ENCODE measurements at regions not wholly inside any gene's neighbourhood (a gene's known extent, or its start where the extent isn't known, plus 50 kb on each side); places are given as distances from the start of the nearest gene placed in this dataset.

- DNase-seq (ENCODE audit: extremely low spot score, insufficient read length, low read depth) = no peak
- no peak for FAIRE-seq
These were observed 267.9 kb upstream of the SESN3 start for GRCh38 chr11:95498722-95499425.

GRCh38 chr11:95496901-95497300 is 265.9 kb upstream of the SESN3 start:
- FAIRE-seq (no peak), DNase-seq (ENCODE audit: extremely low spot score, insufficient read length, low read depth) (no peak)

- no peak for FAIRE-seq
These were observed 264.7 kb upstream of the SESN3 start for GRCh38 chr11:95495706-95496105.

GRCh38 chr11:95494856-95495255 is 263.9 kb upstream of the SESN3 start:
- DNase-seq (ENCODE audit: extremely low spot score, insufficient read length, low read depth) = no peak
- no peak for FAIRE-seq

More at GRCh38 chr11:95495706-95496105, 264.7 kb upstream of the SESN3 start:
- DNase-seq (ENCODE audit: extremely low spot score, insufficient read length, low read depth) = no peak

GRCh38 chr11:95494167-95494566 is 263.2 kb upstream of the SESN3 start:
- DNase-seq (ENCODE audit: extremely low spot score, insufficient read length, low read depth) (no peak), FAIRE-seq (no peak)

GRCh38 chr11:95490625-95491024 is 259.6 kb upstream of the SESN3 start:
- no peak for FAIRE-seq
- no peak for DNase-seq (ENCODE audit: extremely low spot score, insufficient read length, low read depth)

- FAIRE-seq = no peak
- no peak for DNase-seq (ENCODE audit: extremely low spot score, insufficient read length, low read depth)
These were observed 256.9 kb upstream of the SESN3 start for GRCh38 chr11:95487938-95488337.

GRCh38 chr11:95487391-95487790 is 256.4 kb upstream of the SESN3 start:
- FAIRE-seq (peak; percentile 98), DNase-seq (ENCODE audit: extremely low spot score, insufficient read length, low read depth) (peak; percentile 45)

- DNase-seq (ENCODE audit: extremely low spot score, insufficient read length, low read depth) (no peak), FAIRE-seq (no peak)
These were observed 256.0 kb upstream of the SESN3 start for GRCh38 chr11:95486979-95487378.

GRCh38 chr11:95486466-95486865 is 255.5 kb upstream of the SESN3 start:
- DNase-seq (ENCODE audit: extremely low spot score, insufficient read length, low read depth) = no peak
- FAIRE-seq = no peak

GRCh38 chr11:95485115-95485900 is 254.3 kb upstream of the SESN3 start:
- FAIRE-seq (no peak), DNase-seq (ENCODE audit: extremely low spot score, insufficient read length, low read depth) (no peak)

- no peak for FAIRE-seq
- DNase-seq (ENCODE audit: extremely low spot score, insufficient read length, low read depth) = no peak
These were observed 252.3 kb upstream of the SESN3 start for GRCh38 chr11:95483339-95483738.

- FAIRE-seq (no peak), DNase-seq (ENCODE audit: extremely low spot score, insufficient read length, low read depth) (no peak)
These were observed 247.0 kb upstream of the SESN3 start for GRCh38 chr11:95478003-95478402.

GRCh38 chr11:95469258-95469657 is 238.3 kb upstream of the SESN3 start:
- no peak for DNase-seq (ENCODE audit: extremely low spot score, insufficient read length, low read depth)
- no peak for FAIRE-seq

GRCh38 chr11:95466416-95466815 is 235.4 kb upstream of the SESN3 start:
- FAIRE-seq = no peak
- no peak for DNase-seq (ENCODE audit: extremely low spot score, insufficient read length, low read depth)

- DNase-seq (ENCODE audit: extremely low spot score, insufficient read length, low read depth) (no peak), FAIRE-seq (no peak)
These were observed 234.9 kb upstream of the SESN3 start for GRCh38 chr11:95465887-95466286.

GRCh38 chr11:95461858-95462257 is 230.9 kb upstream of the SESN3 start:
- FAIRE-seq (peak; percentile 39), DNase-seq (ENCODE audit: extremely low spot score, insufficient read length, low read depth) (no peak)

GRCh38 chr11:95461348-95461747 is 230.3 kb upstream of the SESN3 start:
- FAIRE-seq = no peak
- DNase-seq (ENCODE audit: extremely low spot score, insufficient read length, low read depth) = no peak

GRCh38 chr11:95459291-95460042 is 228.5 kb upstream of the SESN3 start:
- DNase-seq (ENCODE audit: extremely low spot score, insufficient read length, low read depth) (no peak), FAIRE-seq (no peak)

- FAIRE-seq = no peak
- no peak for DNase-seq (ENCODE audit: extremely low spot score, insufficient read length, low read depth)
These were observed 225.9 kb upstream of the SESN3 start for GRCh38 chr11:95456714-95457491.

Measured in GM18507 (cell line).